Mesenchymal stem cell (in vitro differentiated cells and primary cell): ENCODE measurements at regions not wholly inside any gene's neighbourhood (a gene's known extent, or its start where the extent isn't known, plus 50 kb on each side); places are given as distances from the start of the nearest gene placed in this dataset.

ENCODE experiments used
- DNase-seq: peaks from one replicate; pipeline ENCODE4 v3.0.0-alpha.2; 2013
- H2AFZ ChIP-seq: one replicate; pipeline ENCODE4 v1.6.1; 2013; ENCODE audit warnings: low read depth, mild to moderate bottlenecking, control low read depth, inconsistent platforms, low read length, moderate library complexity
- H2AK5ac ChIP-seq: 2 replicates; pipeline ENCODE4 v1.6.1; 2013; ENCODE audit warnings: low read length, moderate library complexity, mild to moderate bottlenecking, inconsistent platforms; ENCODE audit not compliant: severe bottlenecking
- H2BK120ac ChIP-seq: one replicate; pipeline ENCODE4 v1.6.1; 2013; ENCODE audit warnings: low read depth, mild to moderate bottlenecking, inconsistent platforms, low read length, moderate library complexity
- H2BK12ac ChIP-seq, 2 experiments: one replicate each; pipeline ENCODE4 v1.6.1; 2013; ENCODE audit warnings: inconsistent platforms in 2 of 2, low read length in 2 of 2, mild to moderate bottlenecking in 2 of 2, moderate library complexity in 2 of 2, control low read depth in 1 of 2
- H2BK15ac ChIP-seq: one replicate; pipeline ENCODE4 v1.6.1; 2013; ENCODE audit warnings: mild to moderate bottlenecking, low read depth, inconsistent platforms; ENCODE audit not compliant: poor library complexity, severe bottlenecking
- H2BK5ac ChIP-seq: 2 replicates; pipeline ENCODE4 v1.6.1; 2013; ENCODE audit warnings: low read depth, mild to moderate bottlenecking, low read length, control low read depth, inconsistent platforms; ENCODE audit not compliant: poor library complexity, severe bottlenecking
- H3K14ac ChIP-seq, 2 experiments: one replicate each; pipeline ENCODE4 v1.6.1; 2013; ENCODE audit warnings: inconsistent platforms in 2 of 2, low read length in 2 of 2, control low read depth in 1 of 2, mild to moderate bottlenecking in 1 of 2, moderate library complexity in 1 of 2
- H3K18ac ChIP-seq, 2 experiments: one replicate each; pipeline ENCODE4 v1.6.1; 2013; ENCODE audit warnings: inconsistent platforms in 2 of 2, low read length in 2 of 2, control low read depth in 1 of 2, low read depth in 1 of 2, mild to moderate bottlenecking in 1 of 2
- H3K23ac ChIP-seq, 2 experiments: one replicate each; pipeline ENCODE4 v1.6.1; 2013; ENCODE audit warnings: inconsistent platforms in 2 of 2, low read length in 2 of 2, mild to moderate bottlenecking in 2 of 2, moderate library complexity in 2 of 2, control low read depth in 1 of 2
- H3K27ac ChIP-seq: 2 replicates; pipeline ENCODE4 v1.5.1; 2013; ENCODE audit warnings: mild to moderate bottlenecking, moderate library complexity, low read length, control low read depth, inconsistent platforms; ENCODE audit not compliant: poor library complexity, severe bottlenecking
- H3K27me3 ChIP-seq, 2 experiments: 2 replicates each; pipeline versions ENCODE4 v1.6.1 to v1.7.0; 2013; ENCODE audit warnings: low read length in 2 of 2, mild to moderate bottlenecking in 2 of 2, moderate library complexity in 2 of 2, control low read depth in 1 of 2, inconsistent platforms in 1 of 2; ENCODE audit not compliant: control insufficient read depth in 1 of 2, insufficient read depth in 1 of 2
- H3K36me3 ChIP-seq, 2 experiments: 2 replicates each; pipeline versions ENCODE4 v1.6.1 to v1.7.0; 2013; ENCODE audit warnings: low read length in 2 of 2, control low read depth in 1 of 2, inconsistent platforms in 1 of 2, low read depth in 1 of 2, mild to moderate bottlenecking in 1 of 2; ENCODE audit not compliant: insufficient read depth in 2 of 2, control insufficient read depth in 1 of 2
- H3K4ac ChIP-seq, 2 experiments: one replicate each; pipeline ENCODE4 v1.6.1; 2013; ENCODE audit warnings: inconsistent platforms in 2 of 2, low read length in 2 of 2, mild to moderate bottlenecking in 2 of 2, moderate library complexity in 2 of 2, control low read depth in 1 of 2, low read depth in 1 of 2
- H3K4me1 ChIP-seq: 2 replicates; pipeline ENCODE4 v1.6.1; 2013; ENCODE audit warnings: low read depth, low read length, control low read depth; ENCODE audit not compliant: control insufficient read depth, insufficient read depth
- H3K4me2 ChIP-seq: 2 replicates; pipeline ENCODE4 v1.6.1; 2013; ENCODE audit warnings: low read length, mild to moderate bottlenecking, inconsistent platforms; ENCODE audit not compliant: poor library complexity, severe bottlenecking
- H3K4me3 ChIP-seq, 2 experiments: 2 replicates each; pipeline versions ENCODE4 v1.5.1 to v1.7.0; 2013; ENCODE audit warnings: low read length in 2 of 2, mild to moderate bottlenecking in 2 of 2, control low read depth in 1 of 2, low read depth in 1 of 2; ENCODE audit not compliant: insufficient read depth in 1 of 2
- H3K79me1 ChIP-seq: replicated peaks from 2 replicates; pipeline ENCODE4 v1.6.1; 2013; ENCODE audit warnings: mild to moderate bottlenecking, control low read depth, low read length, inconsistent platforms; ENCODE audit not compliant: poor library complexity, severe bottlenecking
- H3K9ac ChIP-seq: 2 replicates; pipeline ENCODE4 v1.7.0; 2013; ENCODE audit warnings: mild to moderate bottlenecking, low read length, moderate library complexity
- H3K9me3 ChIP-seq: 2 replicates; pipeline ENCODE4 v1.7.0; 2013; ENCODE audit warnings: mild to moderate bottlenecking, low read length; ENCODE audit not compliant: control insufficient read depth
- H4K8ac ChIP-seq: one replicate; pipeline ENCODE4 v1.6.1; 2013; ENCODE audit warnings: inconsistent platforms, mild to moderate bottlenecking, low read length, moderate library complexity
- H4K91ac ChIP-seq: one replicate; pipeline ENCODE4 v1.6.1; 2013; ENCODE audit warnings: mild to moderate bottlenecking, low read length, inconsistent platforms
- WGBS: methylation state at CpG from one replicate; pipeline ENCODE4 v1.1.7; 2013; ENCODE audit warnings: mixed read lengths; 5-methylcytosine and 5-hydroxymethylcytosine counted together

- H3K18ac ChIP-seq, result no peak overlapping the region
- H3K9ac ChIP-seq, result no peak overlapping the region
- H2AFZ ChIP-seq, result no peak overlapping the region
- no peaks in the 10 kb centered on the region for H3K4me1 ChIP-seq
- H4K8ac ChIP-seq, result no peak overlapping the region
- no peak overlapping the region for H3K4me2 ChIP-seq
- no peak overlapping the region for H3K4me3 ChIP-seq
- no peak overlapping the region for H2BK120ac ChIP-seq
- H3K36me3 ChIP-seq, result no peaks in the 10 kb centered on the region
- H2BK5ac ChIP-seq, result no peak overlapping the region
- no peak overlapping the region for H3K14ac ChIP-seq
- no peak overlapping the region for H3K27ac ChIP-seq
- no peaks in the 10 kb centered on the region for H3K79me1 ChIP-seq
- H3K23ac ChIP-seq, result no peak overlapping the region
- no peak overlapping the region for H4K91ac ChIP-seq
- no peak overlapping the region for H2BK12ac ChIP-seq
- peaks cover 3% of the 10 kb centered on the region for H3K9me3 ChIP-seq
- peaks cover 0 to 5% of the 10 kb centered on the region in 2 experiments for H3K27me3 ChIP-seq
- no peak overlapping the region for H3K4ac ChIP-seq
- no peak overlapping the region for H2AK5ac ChIP-seq
- no peak overlapping the region for H2BK15ac ChIP-seq
- DNase-seq, result no peak
These were observed 445.4 kb downstream of the GATA3 start for GRCh38 chr10:8499752-8500390.

GRCh38 chr10:8502573-8502972, 448.1 kb downstream of the GATA3 start:
- Histone ChIP-seq H3K18ac (no peak overlapping the region), H2BK5ac (no peak overlapping the region), H3K4ac (no peak overlapping the region), H3K4me1 (no peaks in the 10 kb centered on the region), H3K4me3 (no peak overlapping the region), H3K79me1 (no peaks in the 10 kb centered on the region), H3K23ac (no peak overlapping the region), H3K36me3 (no peaks in the 10 kb centered on the region), H4K91ac (no peak overlapping the region), H3K27me3 (peaks cover 0 to 5% of the 10 kb centered on the region in 2 experiments), H4K8ac (no peak overlapping the region), H3K4me2 (no peak overlapping the region), H3K27ac (no peak overlapping the region), H2AFZ (no peak overlapping the region), H3K9me3 (peaks cover 3% of the 10 kb centered on the region), H2BK120ac (no peak overlapping the region), H2BK12ac (no peak overlapping the region), H2AK5ac (no peak overlapping the region), H3K14ac (no peak overlapping the region), H3K9ac (no peak overlapping the region), H2BK15ac (no peak overlapping the region)
- WGBS, result 38% methylated on average over 4 of the region's 5 CpGs
- DNase-seq, result no peak

- Histone ChIP-seq H3K27me3 (peaks cover 0 to 5% of the 10 kb centered on the region in 2 experiments), H3K36me3 (no peaks in the 10 kb centered on the region), H3K27ac (no peak overlapping the region), H2BK120ac (no peak overlapping the region), H3K4ac (no peak overlapping the region), H3K9ac (no peak overlapping the region), H4K91ac (no peak overlapping the region), H3K4me3 (no peak overlapping the region), H2BK15ac (no peak overlapping the region), H3K79me1 (no peaks in the 10 kb centered on the region), H2BK5ac (no peak overlapping the region), H3K4me2 (no peak overlapping the region), H3K14ac (no peak overlapping the region), H2AK5ac (no peak overlapping the region), H4K8ac (no peak overlapping the region), H2AFZ (no peak overlapping the region), H2BK12ac (no peak overlapping the region), H3K18ac (no peak overlapping the region), H3K23ac (no peak overlapping the region), H3K4me1 (no peaks in the 10 kb centered on the region), H3K9me3 (no peaks in the 10 kb centered on the region)
- DNase-seq, result no peak
- WGBS, result 82% methylated on average over 10 of the region's 10 CpGs
These were observed 450.0 kb downstream of the GATA3 start for GRCh38 chr10:8504499-8504898.

DNA sequence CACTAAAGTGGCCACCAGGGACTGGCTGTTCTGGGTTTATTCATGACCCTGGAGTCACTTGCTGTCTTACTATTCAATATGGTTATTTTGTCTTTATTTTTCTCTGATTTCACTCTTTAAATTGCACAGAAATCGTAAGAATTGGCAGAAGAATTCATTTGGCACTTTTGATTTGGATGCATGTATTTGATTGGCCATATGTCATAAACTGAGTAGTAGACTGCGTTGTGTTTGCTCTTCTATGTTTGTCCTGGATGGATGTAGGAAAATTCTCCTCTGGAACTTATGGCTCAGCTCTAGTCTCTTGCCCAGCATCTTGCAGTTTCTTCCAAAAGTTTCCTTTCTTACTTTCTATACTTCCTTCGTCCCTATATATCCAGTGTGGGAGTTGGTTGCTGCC, 452.7 kb downstream of the GATA3 start:
- no peaks in the 10 kb centered on the region for H3K9me3 ChIP-seq
- no peak overlapping the region for H2AK5ac ChIP-seq
- 89% methylated on average over 1 of the region's 3 CpGs for WGBS
- DNase-seq, result no peak
- H2BK5ac ChIP-seq, result no peak overlapping the region
- no peak overlapping the region for H2BK12ac ChIP-seq
- no peak overlapping the region for H4K91ac ChIP-seq
- H3K4ac ChIP-seq, result no peak overlapping the region
- no peak overlapping the region for H3K9ac ChIP-seq
- H4K8ac ChIP-seq, result no peak overlapping the region
- no peak overlapping the region for H2AFZ ChIP-seq
- no peak overlapping the region for H3K14ac ChIP-seq
- no peaks in the 10 kb centered on the region for H3K79me1 ChIP-seq
- H3K36me3 ChIP-seq, result no peaks in the 10 kb centered on the region
- no peak overlapping the region for H2BK120ac ChIP-seq
- no peaks in the 10 kb centered on the region for H3K4me1 ChIP-seq
- no peak overlapping the region for H3K4me3 ChIP-seq
- H3K27me3 ChIP-seq, result peaks cover 0 to 5% of the 10 kb centered on the region in 2 experiments
- H3K18ac ChIP-seq, result no peak overlapping the region
- no peak overlapping the region for H2BK15ac ChIP-seq
- no peak overlapping the region for H3K4me2 ChIP-seq
- H3K23ac ChIP-seq, result no peak overlapping the region
- H3K27ac ChIP-seq, result no peak overlapping the region
